ENCODE measurements at regions not wholly inside any gene's neighbourhood (a gene's known extent, or its start where the extent isn't known, plus 50 kb on each side); places are given as distances from the start of the nearest gene placed in this dataset.

- TF ChIP-seq, protein P1, sequence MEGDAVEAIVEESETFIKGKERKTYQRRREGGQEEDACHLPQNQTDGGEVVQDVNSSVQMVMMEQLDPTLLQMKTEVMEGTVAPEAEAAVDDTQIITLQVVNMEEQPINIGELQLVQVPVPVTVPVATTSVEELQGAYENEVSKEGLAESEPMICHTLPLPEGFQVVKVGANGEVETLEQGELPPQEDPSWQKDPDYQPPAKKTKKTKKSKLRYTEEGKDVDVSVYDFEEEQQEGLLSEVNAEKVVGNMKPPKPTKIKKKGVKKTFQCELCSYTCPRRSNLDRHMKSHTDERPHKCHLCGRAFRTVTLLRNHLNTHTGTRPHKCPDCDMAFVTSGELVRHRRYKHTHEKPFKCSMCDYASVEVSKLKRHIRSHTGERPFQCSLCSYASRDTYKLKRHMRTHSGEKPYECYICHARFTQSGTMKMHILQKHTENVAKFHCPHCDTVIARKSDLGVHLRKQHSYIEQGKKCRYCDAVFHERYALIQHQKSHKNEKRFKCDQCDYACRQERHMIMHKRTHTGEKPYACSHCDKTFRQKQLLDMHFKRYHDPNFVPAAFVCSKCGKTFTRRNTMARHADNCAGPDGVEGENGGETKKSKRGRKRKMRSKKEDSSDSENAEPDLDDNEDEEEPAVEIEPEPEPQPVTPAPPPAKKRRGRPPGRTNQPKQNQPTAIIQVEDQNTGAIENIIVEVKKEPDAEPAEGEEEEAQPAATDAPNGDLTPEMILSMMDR (IDR thresholded peaks at IDR 0.05): no peak
- TF ChIP-seq POLR2A (IDR thresholded peaks at IDR 0.05): no peak
Observed at GRCh38 chr1:38448893-38449292, 402.3 kb upstream of the POU3F1 start.
